PFSK-1 (cell line): ENCODE measurements at regions not wholly inside any gene's neighbourhood (a gene's known extent, or its start where the extent isn't known, plus 50 kb on each side); places are given as distances from the start of the nearest gene placed in this dataset.

Experiments
- FOXP2 ChIP-seq: optimal IDR thresholded peaks from 2 replicates; pipeline ENCODE3; 2011; ENCODE audit warnings: borderline replicate concordance, control low read depth, inconsistent platforms; ENCODE audit not compliant: insufficient read depth; ENCODE audit errors: extremely low read length, extremely low read depth
- POLR2AphosphoS5 ChIP-seq: IDR thresholded peaks from 2 replicates; pipeline ENCODE4 v1.6.1; 2012; ENCODE audit warnings: low read depth, mild to moderate bottlenecking, control low read depth, low read length, moderate library complexity
- REST ChIP-seq, 2 experiments: IDR thresholded peaks; 2 replicates each; pipeline versions ENCODE4 v1.6.1 to v1.8.0; 2011 to 2012; ENCODE audit warnings: low read depth in 2 of 2, low read length in 2 of 2, control low read depth in 1 of 2, inconsistent platforms in 1 of 2, mild to moderate bottlenecking in 1 of 2, moderate library complexity in 1 of 2; ENCODE audit not compliant: insufficient read depth in 1 of 2
- SIN3A ChIP-seq: IDR thresholded peaks from 2 replicates; pipeline ENCODE4 v1.6.1; 2012; ENCODE audit warnings: mild to moderate bottlenecking, low read length, moderate library complexity, borderline replicate concordance; ENCODE audit not compliant: insufficient read depth
- TAF1 ChIP-seq: IDR thresholded peaks from 2 replicates; pipeline ENCODE4 v1.6.1; 2012; ENCODE audit warnings: low read length, control low read depth, borderline replicate concordance; ENCODE audit not compliant: insufficient read depth

GRCh38 chr13:81551036-81551435, 1210.1 kb upstream of the SPRY2 start:
- TF ChIP-seq TAF1, result no peak
- no peak for TF ChIP-seq FOXP2
- no peak for TF ChIP-seq SIN3A
- no peak for TF ChIP-seq POLR2AphosphoS5
- no peak for TF ChIP-seq REST (IDR thresholded peaks at IDR 0.05; ENCODE audit: insufficient read depth in 1 of 2, low read depth in 2 of 2, low read length in 2 of 2)

GRCh38 chr13:81540777-81541176, 1199.9 kb upstream of the SPRY2 start:
- no peak for TF ChIP-seq REST (IDR thresholded peaks at IDR 0.05; ENCODE audit: insufficient read depth in 1 of 2, low read depth in 2 of 2, low read length in 2 of 2)

- TF ChIP-seq SIN3A (no peak), TAF1 (no peak), REST (IDR thresholded peaks at IDR 0.05; ENCODE audit: insufficient read depth in 1 of 2, low read depth in 2 of 2, low read length in 2 of 2) (no peak), FOXP2 (no peak), POLR2AphosphoS5 (no peak)
Measured at GRCh38 chr13:81539643-81540150, 1198.8 kb upstream of the SPRY2 start.

GRCh38 chr13:81498969-81499368, 1158.0 kb upstream of the SPRY2 start:
- TF ChIP-seq FOXP2 (no peak), SIN3A (no peak), TAF1 (no peak), REST (IDR thresholded peaks at IDR 0.05; ENCODE audit: insufficient read depth in 1 of 2, low read depth in 2 of 2, low read length in 2 of 2) (no peak), POLR2AphosphoS5 (no peak)

- TF ChIP-seq TAF1 (no peak), REST (IDR thresholded peaks at IDR 0.05; ENCODE audit: insufficient read depth in 1 of 2, low read depth in 2 of 2, low read length in 2 of 2) (no peak), POLR2AphosphoS5 (no peak), SIN3A (no peak), FOXP2 (no peak)
Measured at GRCh38 chr13:81493144-81493543, 1152.2 kb upstream of the SPRY2 start.
